ENCODE measurements at regions not wholly inside any gene's neighbourhood (a gene's known extent, or its start where the extent isn't known, plus 50 kb on each side); places are given as distances from the start of the nearest gene placed in this dataset.

DNA sequence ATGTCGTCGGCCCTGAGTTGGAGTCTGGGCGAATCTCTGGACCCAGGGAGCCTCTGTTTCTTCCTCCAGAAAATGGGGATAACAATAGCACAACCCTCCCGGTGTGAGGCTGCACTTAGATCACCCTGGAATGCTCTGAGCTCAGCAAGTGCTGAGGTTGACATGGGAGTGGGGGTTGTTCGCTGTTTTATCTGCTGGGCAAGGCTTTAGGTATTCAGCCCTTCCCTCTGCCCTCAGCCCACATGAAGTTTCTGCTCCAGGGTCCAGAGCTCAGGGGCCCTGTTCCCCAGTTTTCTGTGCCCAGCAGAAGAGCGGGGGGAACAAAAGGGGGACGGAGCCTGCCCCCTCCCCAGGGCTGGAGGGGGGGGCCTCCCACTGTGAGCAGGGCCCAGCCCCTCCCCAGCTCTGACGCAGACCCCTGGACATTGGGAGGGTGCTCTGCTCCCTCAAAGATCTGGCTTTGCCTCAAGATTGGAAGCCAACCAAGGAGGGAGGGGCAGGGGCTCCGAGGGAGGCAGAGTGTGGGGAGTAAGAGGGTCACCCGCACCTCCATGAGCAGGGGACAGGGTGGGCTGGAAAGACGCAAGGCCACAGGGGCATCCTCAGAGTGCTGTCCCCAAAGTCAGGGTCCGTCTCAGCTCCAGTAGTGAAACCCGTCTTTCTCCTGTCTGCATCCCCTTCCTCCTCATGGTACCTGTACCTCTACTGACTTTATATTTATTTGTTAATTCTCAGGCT is 215.6 kb downstream of the C9orf50 start:
- Histone ChIP-seq H3K27me3 (ENCODE audit: insufficient read depth, poor library complexity, severe bottlenecking) (no peaks in the 10 kb centered on the region), H3K27ac (replicated peaks) (no peak overlapping the region), H3K4me3 (replicated peaks; ENCODE audit: insufficient read depth, low read length) (no peak overlapping the region)
- no peak for DNase-seq (ENCODE audit: low read depth in 1 of 2, low spot score in 1 of 2)
- no peak for TF ChIP-seq GABPA (IDR thresholded peaks at IDR 0.05; ENCODE audit: low read depth)
- TF ChIP-seq SPI1 (IDR thresholded peaks at IDR 0.05; ENCODE audit: borderline replicate concordance, low read depth), result no peak
- TF ChIP-seq, protein P1, sequence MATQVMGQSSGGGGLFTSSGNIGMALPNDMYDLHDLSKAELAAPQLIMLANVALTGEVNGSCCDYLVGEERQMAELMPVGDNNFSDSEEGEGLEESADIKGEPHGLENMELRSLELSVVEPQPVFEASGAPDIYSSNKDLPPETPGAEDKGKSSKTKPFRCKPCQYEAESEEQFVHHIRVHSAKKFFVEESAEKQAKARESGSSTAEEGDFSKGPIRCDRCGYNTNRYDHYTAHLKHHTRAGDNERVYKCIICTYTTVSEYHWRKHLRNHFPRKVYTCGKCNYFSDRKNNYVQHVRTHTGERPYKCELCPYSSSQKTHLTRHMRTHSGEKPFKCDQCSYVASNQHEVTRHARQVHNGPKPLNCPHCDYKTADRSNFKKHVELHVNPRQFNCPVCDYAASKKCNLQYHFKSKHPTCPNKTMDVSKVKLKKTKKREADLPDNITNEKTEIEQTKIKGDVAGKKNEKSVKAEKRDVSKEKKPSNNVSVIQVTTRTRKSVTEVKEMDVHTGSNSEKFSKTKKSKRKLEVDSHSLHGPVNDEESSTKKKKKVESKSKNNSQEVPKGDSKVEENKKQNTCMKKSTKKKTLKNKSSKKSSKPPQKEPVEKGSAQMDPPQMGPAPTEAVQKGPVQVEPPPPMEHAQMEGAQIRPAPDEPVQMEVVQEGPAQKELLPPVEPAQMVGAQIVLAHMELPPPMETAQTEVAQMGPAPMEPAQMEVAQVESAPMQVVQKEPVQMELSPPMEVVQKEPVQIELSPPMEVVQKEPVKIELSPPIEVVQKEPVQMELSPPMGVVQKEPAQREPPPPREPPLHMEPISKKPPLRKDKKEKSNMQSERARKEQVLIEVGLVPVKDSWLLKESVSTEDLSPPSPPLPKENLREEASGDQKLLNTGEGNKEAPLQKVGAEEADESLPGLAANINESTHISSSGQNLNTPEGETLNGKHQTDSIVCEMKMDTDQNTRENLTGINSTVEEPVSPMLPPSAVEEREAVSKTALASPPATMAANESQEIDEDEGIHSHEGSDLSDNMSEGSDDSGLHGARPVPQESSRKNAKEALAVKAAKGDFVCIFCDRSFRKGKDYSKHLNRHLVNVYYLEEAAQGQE (IDR thresholded peaks at IDR 0.05; ENCODE audit: insufficient replicate concordance, low read depth), result no peak
- no peak for TF ChIP-seq POLR2AphosphoS5 (IDR thresholded peaks at IDR 0.05; ENCODE audit: low read depth)
- TF ChIP-seq, protein P2, sequence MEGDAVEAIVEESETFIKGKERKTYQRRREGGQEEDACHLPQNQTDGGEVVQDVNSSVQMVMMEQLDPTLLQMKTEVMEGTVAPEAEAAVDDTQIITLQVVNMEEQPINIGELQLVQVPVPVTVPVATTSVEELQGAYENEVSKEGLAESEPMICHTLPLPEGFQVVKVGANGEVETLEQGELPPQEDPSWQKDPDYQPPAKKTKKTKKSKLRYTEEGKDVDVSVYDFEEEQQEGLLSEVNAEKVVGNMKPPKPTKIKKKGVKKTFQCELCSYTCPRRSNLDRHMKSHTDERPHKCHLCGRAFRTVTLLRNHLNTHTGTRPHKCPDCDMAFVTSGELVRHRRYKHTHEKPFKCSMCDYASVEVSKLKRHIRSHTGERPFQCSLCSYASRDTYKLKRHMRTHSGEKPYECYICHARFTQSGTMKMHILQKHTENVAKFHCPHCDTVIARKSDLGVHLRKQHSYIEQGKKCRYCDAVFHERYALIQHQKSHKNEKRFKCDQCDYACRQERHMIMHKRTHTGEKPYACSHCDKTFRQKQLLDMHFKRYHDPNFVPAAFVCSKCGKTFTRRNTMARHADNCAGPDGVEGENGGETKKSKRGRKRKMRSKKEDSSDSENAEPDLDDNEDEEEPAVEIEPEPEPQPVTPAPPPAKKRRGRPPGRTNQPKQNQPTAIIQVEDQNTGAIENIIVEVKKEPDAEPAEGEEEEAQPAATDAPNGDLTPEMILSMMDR (IDR thresholded peaks at IDR 0.05; ENCODE audit: insufficient read depth, low read length), result no peak

DNA sequence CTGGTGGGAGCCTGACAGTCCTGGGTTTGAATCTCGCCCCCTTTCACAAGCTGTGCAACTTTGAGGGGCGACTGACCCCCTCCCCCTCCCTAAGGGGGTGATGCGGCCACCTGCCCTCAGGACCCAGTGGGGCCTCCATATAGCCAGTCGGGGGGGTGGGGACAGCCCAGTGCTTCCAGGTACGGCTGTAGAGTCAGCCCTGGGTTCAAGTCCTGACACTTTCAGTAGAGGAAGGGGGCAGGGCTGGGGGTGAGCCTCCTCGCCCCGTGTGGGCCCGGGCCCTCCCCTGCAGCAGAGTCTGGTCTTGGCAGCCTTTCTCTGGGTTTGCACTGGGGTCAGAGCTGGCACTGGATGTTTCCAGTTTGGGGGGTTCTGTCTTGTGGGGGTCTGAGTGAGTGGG is 216.3 kb downstream of the C9orf50 start:
- no peak for DNase-seq (ENCODE audit: low read depth in 1 of 2, low spot score in 1 of 2)
- TF ChIP-seq, protein P2 (IDR thresholded peaks at IDR 0.05; ENCODE audit: insufficient read depth, low read length), result no peak
- TF ChIP-seq GABPA (IDR thresholded peaks at IDR 0.05; ENCODE audit: low read depth) (no peak), SPI1 (IDR thresholded peaks at IDR 0.05; ENCODE audit: borderline replicate concordance, low read depth) (no peak), POLR2AphosphoS5 (IDR thresholded peaks at IDR 0.05; ENCODE audit: low read depth) (no peak)
- TF ChIP-seq, protein P1 (IDR thresholded peaks at IDR 0.05; ENCODE audit: insufficient replicate concordance, low read depth), result no peak
- Histone ChIP-seq H3K27ac (replicated peaks) (no peak overlapping the region), H3K4me3 (replicated peaks; ENCODE audit: insufficient read depth, low read length) (no peak overlapping the region), H3K27me3 (ENCODE audit: insufficient read depth, poor library complexity, severe bottlenecking) (no peaks in the 10 kb centered on the region)

DNA sequence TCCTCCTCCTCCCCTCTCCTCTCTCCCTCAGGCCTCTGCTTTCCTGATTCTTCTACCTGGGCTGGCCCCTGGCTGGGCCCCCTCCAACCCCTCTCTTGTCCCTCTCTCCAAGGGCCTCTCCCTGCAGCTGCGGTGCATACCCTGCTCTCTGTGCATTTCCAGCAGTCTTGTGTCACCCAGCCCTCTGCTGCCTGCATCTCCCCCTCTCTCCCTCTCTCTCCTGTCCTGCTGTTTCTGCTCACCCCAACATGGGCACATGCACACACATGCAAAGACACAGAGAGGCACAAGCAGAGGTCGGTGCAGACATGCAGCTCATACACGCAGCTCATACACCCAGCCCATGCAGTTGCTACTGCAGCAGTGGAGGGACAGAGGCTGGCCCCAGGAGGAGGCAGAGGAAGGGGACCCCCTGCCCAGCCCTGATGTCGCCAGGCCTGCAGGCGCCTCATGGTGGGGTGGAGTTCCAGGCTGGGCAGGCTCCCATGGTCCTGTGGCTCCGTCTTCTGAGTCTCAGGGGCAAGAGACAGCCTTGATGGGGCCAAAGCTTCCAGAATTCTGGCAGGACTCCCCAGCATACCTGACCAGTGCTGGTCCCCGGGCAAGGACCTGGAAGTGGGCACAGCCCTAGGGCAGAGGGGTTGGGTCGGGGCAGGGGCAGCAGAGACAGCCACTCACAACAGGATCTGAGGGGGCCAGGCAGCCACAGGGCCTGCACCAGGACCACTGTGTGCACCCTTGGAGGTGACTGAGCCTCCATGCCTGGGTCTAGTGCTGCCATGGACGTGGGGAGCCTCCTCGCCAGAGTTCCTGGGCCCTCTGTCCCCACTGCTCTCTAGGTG is 216.9 kb downstream of the C9orf50 start:
- no peak for DNase-seq (ENCODE audit: low read depth in 1 of 2, low spot score in 1 of 2)
- H3K4me3 ChIP-seq (replicated peaks; ENCODE audit: insufficient read depth, low read length), result no peak overlapping the region
- H3K27ac ChIP-seq (replicated peaks), result no peak overlapping the region
- H3K27me3 ChIP-seq (ENCODE audit: insufficient read depth, poor library complexity, severe bottlenecking), result no peaks in the 10 kb centered on the region
- TF ChIP-seq POLR2AphosphoS5 (IDR thresholded peaks at IDR 0.05; ENCODE audit: low read depth), result no peak
- no peak for TF ChIP-seq GABPA (IDR thresholded peaks at IDR 0.05; ENCODE audit: low read depth)
- TF ChIP-seq, protein P1 (IDR thresholded peaks at IDR 0.05; ENCODE audit: insufficient replicate concordance, low read depth), result no peak
- TF ChIP-seq, protein P2 (IDR thresholded peaks at IDR 0.05; ENCODE audit: insufficient read depth, low read length), result no peak
- no peak for TF ChIP-seq SPI1 (IDR thresholded peaks at IDR 0.05; ENCODE audit: borderline replicate concordance, low read depth)

All from HL-60 (cell line).